Activated T-cell treated with anti-CD3 and anti-CD28 coated beads, Interleukin-2, amount 50 U/mL, for 72 hours (primary cell): ENCODE measurements at regions not wholly inside any gene's neighbourhood (a gene's known extent, or its start where the extent isn't known, plus 50 kb on each side); places are given as distances from the start of the nearest gene placed in this dataset.
"Not testable (repeated sequence)": the region's sequence is repeated elsewhere in the genome, so short reads cannot be mapped to it uniquely, and the experiment has no call there.

ENCODE experiments used
- ATAC-seq, 2 donors: fragments of 150-1000 bp; cut with Tn5 transposase; replicated peaks in 1 of 2; 2 replicates each; pipeline ENCODE4 v1.10.0; 2021; ENCODE audit warnings: moderate library complexity in 2 of 2, mild to moderate bottlenecking in 1 of 2
- DNase-seq, 2 donors: peaks; one replicate each; pipeline ENCODE4 v3.0.0; 2021 to 2022; ENCODE audit warnings: mixed read lengths in 1 of 2
- H3K27ac Mint-ChIP-seq: one replicate; pipeline ENCODE4 v1.8.0; 2022; ENCODE audit warnings: mild to moderate bottlenecking, moderate library complexity, mixed read lengths
- H3K27me3 Mint-ChIP-seq: one replicate; pipeline ENCODE4 v1.8.0; 2022; ENCODE audit warnings: low read depth, mixed read lengths
- H3K36me3 Mint-ChIP-seq, 2 donors: one replicate each; pipeline ENCODE4 v1.8.0; 2022; ENCODE audit warnings: mixed read lengths in 2 of 2, mild to moderate bottlenecking in 1 of 2; ENCODE audit not compliant: insufficient read depth in 2 of 2
- H3K4me1 Mint-ChIP-seq: one replicate; pipeline ENCODE4 v1.8.0; 2022; ENCODE audit warnings: low read depth, mixed read lengths
- H3K4me3 Mint-ChIP-seq, 2 donors: one replicate each; pipeline ENCODE4 v1.8.0; 2022; ENCODE audit warnings: mild to moderate bottlenecking in 2 of 2, mixed read lengths in 2 of 2, moderate library complexity in 2 of 2
- H3K9me3 Mint-ChIP-seq, 2 donors: one replicate each; pipeline ENCODE4 v1.8.0; 2022; ENCODE audit warnings: mixed read lengths in 2 of 2

DNA sequence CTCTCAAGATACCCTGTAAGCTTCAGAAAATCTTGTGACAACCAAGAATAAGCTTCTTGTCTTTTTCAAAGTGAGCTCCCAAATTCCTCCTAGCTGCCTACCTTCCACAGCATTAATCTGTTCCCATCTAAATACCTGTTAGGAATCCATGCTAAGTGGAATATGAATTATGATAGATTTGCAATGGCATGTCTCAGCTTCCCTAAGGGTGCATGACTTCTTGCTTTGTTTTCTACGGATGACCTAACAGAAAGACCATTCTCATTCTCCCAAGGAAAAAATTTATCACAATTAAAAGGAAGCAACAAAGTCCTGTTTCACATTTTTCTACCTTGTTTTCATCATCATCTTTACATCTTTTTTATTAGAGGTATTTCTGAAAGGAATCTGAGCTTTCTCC lies 532.7 kb downstream of the GRXCR1 start:
- no peaks in the 10 kb centered on the region for H3K27me3 Mint-ChIP-seq
- H3K9me3 Mint-ChIP-seq, result peaks cover 0 to 7% of the 10 kb centered on the region in 2 donors
- H3K36me3 Mint-ChIP-seq, result no peaks in the 10 kb centered on the region
- ATAC-seq (no peak), DNase-seq (no peak)
- H3K4me3 Mint-ChIP-seq, result no peak overlapping the region
- H3K27ac Mint-ChIP-seq, result no peak overlapping the region
- H3K4me1 Mint-ChIP-seq, result no peaks in the 10 kb centered on the region

DNA sequence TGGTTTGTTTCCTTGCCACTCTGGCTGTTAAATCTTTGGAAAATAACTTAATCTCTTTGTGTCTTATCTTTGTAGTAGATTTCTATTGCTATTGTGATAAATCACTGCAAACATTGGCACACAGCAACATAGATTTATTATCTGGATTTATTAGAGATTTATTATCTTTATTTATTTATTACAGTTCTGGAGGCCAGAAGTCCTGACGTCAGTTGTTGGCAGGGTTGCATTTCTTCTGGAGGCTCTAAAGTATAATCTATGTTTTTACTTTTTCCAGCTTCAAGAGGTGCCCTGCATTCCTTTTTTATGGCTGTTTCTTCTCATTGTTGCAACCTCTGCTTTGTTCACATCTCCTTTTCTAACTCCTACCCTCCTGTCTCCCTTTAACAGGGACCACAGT lies 542.8 kb downstream of the GRXCR1 start:
- no peak overlapping the region for H3K4me3 Mint-ChIP-seq
- peaks cover 0 to 3% of the 10 kb centered on the region in 2 donors for H3K36me3 Mint-ChIP-seq
- no peaks in the 10 kb centered on the region for H3K27me3 Mint-ChIP-seq
- DNase-seq (no peak), ATAC-seq (no peak)
- peaks cover 5 to 16% of the 10 kb centered on the region in 2 donors for H3K9me3 Mint-ChIP-seq
- H3K4me1 Mint-ChIP-seq, result no peaks in the 10 kb centered on the region
- H3K27ac Mint-ChIP-seq, result no peak overlapping the region

DNA sequence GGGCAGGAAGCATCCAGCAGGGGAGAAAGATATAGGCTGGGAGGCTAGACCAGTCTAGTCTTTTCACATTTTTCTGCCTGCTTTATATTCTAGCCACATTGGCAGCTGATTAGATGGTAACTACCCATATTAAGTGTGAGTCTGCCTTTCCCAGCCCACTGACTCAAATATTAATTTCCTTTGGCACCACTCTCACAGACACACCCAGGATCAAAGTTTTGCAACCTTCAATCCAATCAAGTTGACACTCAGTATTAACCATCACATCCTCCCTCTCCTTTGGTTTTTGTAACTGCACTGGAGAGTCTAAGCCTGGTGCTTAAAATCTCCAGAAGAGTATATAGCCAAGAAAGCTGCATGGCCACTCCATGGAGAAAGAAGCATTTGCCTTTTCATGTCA lies 560.4 kb downstream of the GRXCR1 start:
- Mint-ChIP-seq H3K9me3 (peaks cover 0 to 1% of the 10 kb centered on the region in 2 donors), H3K27ac (no peak overlapping the region), H3K36me3 (no peaks in the 10 kb centered on the region), H3K4me3 (no peak overlapping the region), H3K27me3 (no peaks in the 10 kb centered on the region), H3K4me1 (no peaks in the 10 kb centered on the region)
- ATAC-seq (peak; percentile 73 to 75), DNase-seq (no peak)

DNA sequence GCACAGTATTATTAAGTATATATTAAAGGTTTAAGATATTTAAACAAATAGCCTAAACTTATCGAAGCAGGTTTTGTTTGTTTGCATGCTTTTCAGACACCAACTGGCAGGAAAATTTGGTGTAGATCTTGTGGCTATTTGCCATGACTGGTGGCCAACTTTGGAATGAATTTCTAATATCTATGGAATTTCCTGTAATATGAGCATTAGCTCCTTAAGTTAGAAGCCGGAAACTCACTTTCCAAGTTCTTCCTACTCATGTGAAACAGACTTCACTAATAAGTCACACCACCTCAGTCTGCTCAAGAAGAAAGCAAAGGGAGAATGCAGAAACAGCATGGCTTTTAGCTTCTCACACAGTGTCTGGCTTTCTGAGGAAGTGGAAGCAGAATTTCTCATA lies 563.9 kb downstream of the GRXCR1 start:
- no peak for ATAC-seq
- Mint-ChIP-seq H3K36me3 (no peaks in the 10 kb centered on the region), H3K4me1 (no peaks in the 10 kb centered on the region), H3K27ac (no peak overlapping the region), H3K9me3 (peaks cover 0 to 1% of the 10 kb centered on the region in 2 donors), H3K27me3 (no peaks in the 10 kb centered on the region), H3K4me3 (no peak overlapping the region)
- no peak for DNase-seq

DNA sequence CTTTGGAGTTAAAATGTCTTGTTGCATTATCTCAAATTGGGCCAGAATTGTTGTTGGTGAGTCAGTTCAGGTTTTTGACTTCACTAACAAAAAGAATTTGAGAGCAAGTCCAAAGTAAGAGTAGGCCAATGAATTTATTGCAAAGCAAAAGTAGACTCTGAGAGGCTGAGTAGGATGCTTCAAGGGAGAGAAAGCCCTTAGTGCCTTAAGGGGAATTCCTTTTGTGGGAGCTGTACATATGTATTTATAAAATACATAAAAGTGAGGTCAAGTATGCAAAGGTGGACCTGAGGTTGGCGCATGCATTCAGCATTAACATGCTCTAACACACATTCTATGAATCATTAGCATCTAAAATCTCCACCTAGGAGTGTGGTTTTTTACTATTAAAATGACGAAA lies 565.4 kb downstream of the GRXCR1 start:
- ATAC-seq, result no peak
- Mint-ChIP-seq H3K36me3 (no peaks in the 10 kb centered on the region), H3K4me1 (no peaks in the 10 kb centered on the region), H3K4me3 (no peak overlapping the region), H3K27ac (no peak overlapping the region), H3K9me3 (peaks cover 0 to 1% of the 10 kb centered on the region in 2 donors), H3K27me3 (no peaks in the 10 kb centered on the region)
- no peak for DNase-seq

DNA sequence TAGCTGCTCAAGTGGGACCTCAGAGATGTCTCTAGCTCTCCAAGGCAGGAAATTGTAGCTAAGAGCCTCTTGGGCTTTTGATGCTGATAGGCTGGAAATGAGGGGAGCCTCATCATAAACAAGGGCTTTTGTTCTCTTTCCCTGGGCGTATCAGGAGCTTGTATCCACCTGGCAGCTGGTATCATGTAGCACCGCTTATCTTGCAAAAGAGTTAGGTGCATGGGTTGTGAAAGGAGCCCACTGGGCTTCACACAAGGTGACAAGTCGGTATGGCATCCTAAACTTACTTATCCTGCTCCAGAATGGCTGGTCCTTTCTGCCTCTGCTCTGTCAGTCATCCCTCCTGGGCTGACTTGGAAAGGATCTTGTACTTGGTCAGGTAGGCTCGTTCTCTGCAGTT lies 565.8 kb downstream of the GRXCR1 start:
- H3K4me1 Mint-ChIP-seq, result no peaks in the 10 kb centered on the region
- DNase-seq, result no peak
- ATAC-seq, result no peak
- H3K36me3 Mint-ChIP-seq, result no peaks in the 10 kb centered on the region
- H3K27me3 Mint-ChIP-seq, result no peaks in the 10 kb centered on the region
- no peak overlapping the region for H3K4me3 Mint-ChIP-seq
- peaks cover 0 to 1% of the 10 kb centered on the region in 2 donors for H3K9me3 Mint-ChIP-seq
- H3K27ac Mint-ChIP-seq, result no peak overlapping the region

DNA sequence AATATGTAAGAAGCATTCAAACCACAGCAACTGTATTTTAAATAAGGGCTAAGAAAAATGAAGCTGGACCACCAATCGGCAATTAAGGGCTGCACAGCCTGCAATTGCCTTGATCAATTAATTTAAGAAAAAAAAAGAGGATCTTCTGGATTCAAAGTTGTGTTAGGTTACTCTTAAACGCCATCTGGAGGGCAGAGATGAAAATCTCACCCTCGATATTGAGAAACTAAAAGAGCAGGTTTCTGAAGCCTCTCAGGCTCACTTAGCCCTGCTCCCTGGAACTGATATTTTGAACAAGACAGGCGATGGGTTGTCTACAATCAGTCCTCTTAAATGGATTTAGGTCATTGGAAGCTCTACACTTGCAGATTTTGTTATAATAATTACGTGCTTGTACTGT lies 579.4 kb downstream of the GRXCR1 start:
- Mint-ChIP-seq H3K4me3 (no peak overlapping the region), H3K4me1 (no peaks in the 10 kb centered on the region), H3K27me3 (no peaks in the 10 kb centered on the region), H3K36me3 (peaks cover 2 to 4% of the 10 kb centered on the region in 2 donors), H3K9me3 (peaks cover 20 to 29% of the 10 kb centered on the region in 2 donors), H3K27ac (no peak overlapping the region)
- ATAC-seq (no peak), DNase-seq (no peak)

DNA sequence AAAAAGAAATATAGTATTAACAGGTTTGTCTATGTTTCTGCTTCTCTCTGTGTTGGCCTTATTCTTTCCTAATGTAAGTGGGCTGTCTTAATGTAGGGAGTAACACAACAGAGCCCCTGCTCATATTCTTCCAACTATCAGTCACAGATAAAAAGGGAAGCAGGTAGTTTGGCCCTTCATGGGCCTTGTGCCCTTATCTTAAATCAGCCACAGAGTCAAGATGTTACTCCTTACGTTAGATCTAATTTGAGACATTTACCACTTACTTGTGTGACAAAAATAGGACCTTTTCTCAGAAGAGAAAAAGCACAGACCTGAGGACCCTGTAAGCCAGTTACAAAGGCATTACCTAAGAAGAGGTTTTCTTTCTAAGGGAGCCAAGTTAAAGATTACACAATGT lies 589.0 kb downstream of the GRXCR1 start:
- Mint-ChIP-seq H3K4me3 (no peak overlapping the region), H3K27ac (no peak overlapping the region), H3K9me3 (peaks cover 2% of the 10 kb centered on the region in 2 donors), H3K36me3 (no peaks in the 10 kb centered on the region), H3K27me3 (no peaks in the 10 kb centered on the region), H3K4me1 (no peaks in the 10 kb centered on the region)
- DNase-seq, result no peak
- no peak for ATAC-seq

DNA sequence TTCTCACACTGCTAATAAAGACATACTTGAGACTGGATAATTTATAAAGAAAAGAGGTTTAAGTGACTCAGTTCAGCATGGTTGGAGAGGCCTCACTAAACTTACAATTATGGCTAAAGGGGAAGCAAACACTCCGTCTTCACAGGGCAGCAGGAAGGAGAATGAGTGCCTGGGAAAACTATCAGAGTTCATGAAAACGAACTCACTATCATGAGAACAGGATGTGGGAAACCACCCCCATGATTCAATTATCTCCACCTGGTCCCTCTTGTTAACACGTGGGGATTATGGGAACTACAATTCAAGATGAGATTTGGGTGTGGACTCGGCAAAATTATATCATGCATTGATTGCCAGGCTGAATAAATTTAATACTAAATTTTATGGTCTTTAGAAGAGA lies 592.7 kb downstream of the GRXCR1 start:
- ATAC-seq, result no peak
- H3K4me3 Mint-ChIP-seq, result no peak overlapping the region
- H3K9me3 Mint-ChIP-seq, result peaks cover 3 to 4% of the 10 kb centered on the region in 2 donors
- H3K4me1 Mint-ChIP-seq, result no peaks in the 10 kb centered on the region
- no peaks in the 10 kb centered on the region for H3K36me3 Mint-ChIP-seq
- DNase-seq, result no peak
- no peaks in the 10 kb centered on the region for H3K27me3 Mint-ChIP-seq
- H3K27ac Mint-ChIP-seq, result no peak overlapping the region

DNA sequence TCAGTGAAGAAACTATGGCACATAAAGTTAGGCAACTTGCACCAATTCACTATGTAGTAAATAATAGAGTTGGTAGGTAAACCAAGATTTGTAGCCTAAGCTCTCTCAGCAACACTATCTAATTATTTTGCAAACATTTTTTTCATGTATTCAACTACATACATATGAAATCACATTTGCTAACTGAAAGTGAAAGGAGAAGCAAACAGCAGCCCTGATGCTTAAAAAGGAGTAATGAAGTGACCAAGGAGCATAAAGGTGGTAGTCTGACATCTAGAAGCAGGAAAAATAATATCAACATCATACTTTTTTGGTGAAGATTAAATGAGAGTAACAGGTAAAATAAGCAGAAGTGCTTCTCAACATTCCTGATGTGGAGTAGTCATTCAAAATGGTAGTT lies 603.7 kb downstream of the GRXCR1 start:
- H3K27me3 Mint-ChIP-seq, result no peaks in the 10 kb centered on the region
- H3K36me3 Mint-ChIP-seq, result no peaks in the 10 kb centered on the region
- no peak for DNase-seq
- H3K4me3 Mint-ChIP-seq, result no peak overlapping the region
- H3K9me3 Mint-ChIP-seq, result peaks cover 3 to 7% of the 10 kb centered on the region in 2 donors
- H3K27ac Mint-ChIP-seq, result no peak overlapping the region
- ATAC-seq, result no peak
- H3K4me1 Mint-ChIP-seq, result no peaks in the 10 kb centered on the region

DNA sequence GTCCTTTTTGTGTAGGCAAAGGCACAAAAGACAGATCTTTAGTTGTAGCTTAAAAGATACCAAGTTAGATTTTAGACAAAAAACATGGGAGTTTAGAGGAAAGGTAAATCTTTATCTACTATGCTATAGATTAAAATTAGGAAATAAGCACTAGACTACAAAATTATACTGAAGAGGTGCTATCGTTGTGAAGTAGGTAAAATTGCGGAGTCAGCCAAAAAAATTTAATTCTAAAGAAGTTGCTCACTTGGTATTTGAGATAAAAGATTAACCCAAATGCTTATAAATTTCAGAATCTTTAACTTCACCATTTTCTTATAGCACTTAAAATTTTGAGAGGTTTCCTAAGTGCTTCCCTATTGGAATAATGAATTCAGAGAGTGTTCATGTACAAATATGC lies 604.1 kb downstream of the GRXCR1 start:
- H3K27me3 Mint-ChIP-seq, result no peaks in the 10 kb centered on the region
- H3K9me3 Mint-ChIP-seq, result peaks cover 3 to 7% of the 10 kb centered on the region in 2 donors
- ATAC-seq (no peak), DNase-seq (no peak)
- no peaks in the 10 kb centered on the region for H3K4me1 Mint-ChIP-seq
- no peaks in the 10 kb centered on the region for H3K36me3 Mint-ChIP-seq
- no peak overlapping the region for H3K4me3 Mint-ChIP-seq
- H3K27ac Mint-ChIP-seq, result no peak overlapping the region

DNA sequence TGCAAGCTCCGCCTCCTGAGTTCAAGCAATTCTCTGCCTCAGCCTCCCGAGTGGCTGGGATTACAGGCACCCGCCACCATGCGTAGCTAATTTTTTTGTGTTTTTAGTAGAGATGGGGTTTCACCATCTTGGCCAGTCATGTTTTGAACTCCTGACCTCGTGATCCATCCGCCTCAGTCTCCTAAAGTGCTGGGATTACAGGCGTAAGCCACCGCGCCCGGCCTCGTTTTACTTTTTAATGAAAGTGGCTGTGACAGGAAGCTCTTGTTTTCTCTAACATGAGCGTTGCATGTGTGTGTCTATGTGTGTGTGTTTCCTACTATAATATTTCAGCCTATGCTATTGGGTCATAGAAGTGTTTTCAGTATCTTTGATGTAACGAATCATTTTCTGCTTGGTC lies 613.3 kb downstream of the GRXCR1 start:
- H3K9me3 Mint-ChIP-seq, result peaks cover 10 to 13% of the 10 kb centered on the region in 2 donors
- ATAC-seq, H3K27ac Mint-ChIP-seq, H3K4me1 Mint-ChIP-seq, H3K36me3 Mint-ChIP-seq, H3K4me3 Mint-ChIP-seq, DNase-seq, H3K27me3 Mint-ChIP-seq: not testable (repeated sequence)

DNA sequence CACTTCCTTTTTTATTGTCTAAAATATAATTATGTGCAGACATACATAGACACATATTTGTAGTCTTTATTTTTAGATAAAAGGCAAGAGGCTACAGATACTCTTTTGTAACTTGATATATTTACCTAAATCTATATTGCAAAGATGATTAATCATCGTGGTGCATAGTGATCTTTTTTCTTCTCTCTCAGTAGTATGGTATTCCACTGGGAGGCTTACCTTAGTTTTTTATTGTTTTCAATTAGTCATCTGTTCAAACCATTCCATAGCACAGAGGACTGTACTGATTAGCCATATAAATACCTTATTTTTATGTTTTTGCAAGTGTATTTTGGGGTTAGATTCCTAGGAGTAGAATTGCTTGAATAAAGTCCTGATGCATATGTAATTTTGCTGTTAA lies 619.7 kb downstream of the GRXCR1 start:
- no peaks in the 10 kb centered on the region for H3K27me3 Mint-ChIP-seq
- ATAC-seq (no peak), DNase-seq (no peak)
- no peaks in the 10 kb centered on the region for H3K36me3 Mint-ChIP-seq
- H3K9me3 Mint-ChIP-seq, result peaks cover 8 to 9% of the 10 kb centered on the region in 2 donors
- H3K4me3 Mint-ChIP-seq, result no peak overlapping the region
- H3K27ac Mint-ChIP-seq, result no peak overlapping the region
- H3K4me1 Mint-ChIP-seq, result no peaks in the 10 kb centered on the region

DNA sequence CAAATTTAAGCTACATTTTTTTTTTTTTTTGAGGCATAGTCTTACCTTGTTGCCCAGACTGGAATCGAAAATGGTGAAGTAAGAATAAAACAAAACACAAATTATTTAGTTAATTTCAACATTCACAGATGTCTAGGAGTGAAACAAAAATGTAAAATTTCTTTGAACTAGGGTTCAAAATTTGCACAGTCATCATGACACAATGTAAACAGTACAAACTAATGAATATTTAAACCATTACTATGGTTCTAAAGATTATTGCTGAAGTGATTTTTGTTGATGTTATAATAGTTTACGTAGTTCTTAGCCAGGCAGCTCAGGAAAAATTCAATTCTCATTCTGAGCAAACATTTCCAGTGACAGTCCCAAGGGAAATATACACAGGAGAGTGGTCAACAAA lies 633.1 kb downstream of the GRXCR1 start:
- H3K36me3 Mint-ChIP-seq, result no peaks in the 10 kb centered on the region
- H3K27me3 Mint-ChIP-seq, result no peaks in the 10 kb centered on the region
- ATAC-seq (no peak), DNase-seq (no peak)
- H3K4me1 Mint-ChIP-seq, result no peaks in the 10 kb centered on the region
- H3K9me3 Mint-ChIP-seq, result peaks cover under 1 to 2% of the 10 kb centered on the region in 2 donors
- H3K27ac Mint-ChIP-seq, result no peak overlapping the region
- no peak overlapping the region for H3K4me3 Mint-ChIP-seq
